Tibial artery (tissue), 4 donors: ENCODE measurements at regions not wholly inside any gene's neighbourhood (a gene's known extent, or its start where the extent isn't known, plus 50 kb on each side); places are given as distances from the start of the nearest gene placed in this dataset.

Experiments used
- DNase-seq, 2 donors: peaks; one replicate each; pipeline ENCODE4 v3.0.0-alpha.2; 2019
- H3K27ac ChIP-seq, 2 donors: fragments of 200-600 bp; sonication (generic) in 1 of 2; 1 replicate in 1 of 2; 2 replicates in 1 of 2; pipeline ENCODE4 v1.5.1; 2018 to 2019; ENCODE audit warnings: mild to moderate bottlenecking in 1 of 2
- H3K27me3 ChIP-seq, 2 donors: fragments of 200-600 bp; sonication (generic) in 1 of 2; one replicate each; pipeline versions ENCODE4 v1.5.1 to v1.6.0; 2016 to 2019
- H3K36me3 ChIP-seq, 3 donors: fragments of 200-600 bp; sonication (generic) in 2 of 3; one replicate each; pipeline ENCODE4 v1.5.1; 2016 to 2019; ENCODE audit warnings: mild to moderate bottlenecking in 2 of 3
- H3K4me1 ChIP-seq, 4 donors: fragments of 200-600 bp; sonication (generic) in 2 of 4; 1 replicate in 3 of 4; 2 replicates in 1 of 4; pipeline ENCODE4 v1.5.1; 2016 to 2019
- H3K4me3 ChIP-seq, 2 donors: fragments of 200-600 bp; sonication (generic) in 1 of 2; 1 replicate in 1 of 2; 2 replicates in 1 of 2; pipeline ENCODE4 v1.5.1; 2018 to 2019; ENCODE audit warnings: mild to moderate bottlenecking in 2 of 2
- H3K9me3 ChIP-seq, 3 donors: fragments of 200-600 bp; sonication (generic) in 1 of 3; one replicate each; pipeline ENCODE4 v1.5.1; 2016 to 2019
- intact Hi-C: fragments of 100-400 bp; cut with DNase I; formaldehyde crosslinking; loops from one replicate; pipeline ENCODE4 v1.15.0; 2023; ENCODE audit warnings: low total_unique reads
- TF ChIP-seq, protein P1 (sequence below), 2 experiments: fragments of 200-600 bp in 1 of 2; fragments of 450-650 bp in 1 of 2; IDR thresholded peaks; one replicate each; pipeline ENCODE4 v1.5.1; 2017 to 2019; ENCODE audit warnings: antibody characterized with exemption in 2 of 2, mild to moderate bottlenecking in 1 of 2, moderate library complexity in 1 of 2

DNA sequence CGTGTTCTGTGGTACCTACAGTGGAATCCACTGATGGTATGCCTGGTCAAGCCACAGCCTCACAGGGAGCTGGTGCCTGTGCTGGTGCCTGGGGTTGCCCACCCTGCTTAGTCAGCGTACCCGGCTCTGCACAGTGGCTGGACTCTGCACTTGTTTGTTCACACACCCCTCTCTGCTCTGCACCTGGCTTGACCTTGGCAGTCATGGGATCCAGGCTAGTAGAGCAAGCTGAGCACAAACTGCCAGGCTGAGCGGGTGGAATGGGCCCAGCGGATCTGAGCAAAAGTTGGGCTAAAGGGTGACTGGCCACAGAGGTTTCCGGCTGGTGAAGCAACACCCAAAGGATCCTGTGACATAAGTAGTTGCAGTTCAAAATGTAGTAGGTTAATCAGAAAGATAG, 163.5 kb downstream of the CDH19 start:
- Histone ChIP-seq H3K4me1 (no peaks in the 10 kb centered on the region), H3K36me3 (no peaks in the 10 kb centered on the region), H3K4me3 (no peak overlapping the region), H3K27ac (no peak overlapping the region), H3K9me3 (no peaks in the 10 kb centered on the region), H3K27me3 (no peaks in the 10 kb centered on the region)
- TF ChIP-seq, protein P1, sequence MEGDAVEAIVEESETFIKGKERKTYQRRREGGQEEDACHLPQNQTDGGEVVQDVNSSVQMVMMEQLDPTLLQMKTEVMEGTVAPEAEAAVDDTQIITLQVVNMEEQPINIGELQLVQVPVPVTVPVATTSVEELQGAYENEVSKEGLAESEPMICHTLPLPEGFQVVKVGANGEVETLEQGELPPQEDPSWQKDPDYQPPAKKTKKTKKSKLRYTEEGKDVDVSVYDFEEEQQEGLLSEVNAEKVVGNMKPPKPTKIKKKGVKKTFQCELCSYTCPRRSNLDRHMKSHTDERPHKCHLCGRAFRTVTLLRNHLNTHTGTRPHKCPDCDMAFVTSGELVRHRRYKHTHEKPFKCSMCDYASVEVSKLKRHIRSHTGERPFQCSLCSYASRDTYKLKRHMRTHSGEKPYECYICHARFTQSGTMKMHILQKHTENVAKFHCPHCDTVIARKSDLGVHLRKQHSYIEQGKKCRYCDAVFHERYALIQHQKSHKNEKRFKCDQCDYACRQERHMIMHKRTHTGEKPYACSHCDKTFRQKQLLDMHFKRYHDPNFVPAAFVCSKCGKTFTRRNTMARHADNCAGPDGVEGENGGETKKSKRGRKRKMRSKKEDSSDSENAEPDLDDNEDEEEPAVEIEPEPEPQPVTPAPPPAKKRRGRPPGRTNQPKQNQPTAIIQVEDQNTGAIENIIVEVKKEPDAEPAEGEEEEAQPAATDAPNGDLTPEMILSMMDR (IDR thresholded peaks at IDR 0.05): no peak
- intact Hi-C loops: no loop called here
- no peak for DNase-seq

DNA sequence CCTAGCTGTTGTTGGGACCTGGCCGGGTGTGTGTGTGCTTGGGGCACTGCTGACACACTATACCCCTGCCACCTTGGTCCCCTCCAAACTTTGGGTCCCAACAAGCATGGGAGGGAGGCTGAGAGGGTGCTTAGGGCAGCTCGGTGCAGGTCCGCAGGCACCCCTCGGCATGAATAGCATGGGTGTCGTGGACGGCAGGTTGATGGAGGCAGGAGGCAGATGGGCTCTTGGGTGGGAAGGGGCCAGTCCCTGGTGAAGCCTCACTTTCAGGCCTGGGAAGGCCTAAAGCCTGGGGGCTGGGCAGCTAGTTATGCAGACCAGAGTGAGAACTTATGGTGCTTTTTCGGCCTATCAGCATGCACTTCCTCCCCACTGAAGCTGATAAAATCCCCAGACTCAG, 164.2 kb downstream of the CDH19 start:
- Histone ChIP-seq H3K36me3 (no peaks in the 10 kb centered on the region), H3K4me1 (no peaks in the 10 kb centered on the region), H3K4me3 (no peak overlapping the region), H3K27ac (no peak overlapping the region), H3K27me3 (no peaks in the 10 kb centered on the region), H3K9me3 (no peaks in the 10 kb centered on the region)
- TF ChIP-seq, protein P1 (IDR thresholded peaks at IDR 0.05): no peak
- intact Hi-C loops: no loop called here
- DNase-seq: no peak

DNA sequence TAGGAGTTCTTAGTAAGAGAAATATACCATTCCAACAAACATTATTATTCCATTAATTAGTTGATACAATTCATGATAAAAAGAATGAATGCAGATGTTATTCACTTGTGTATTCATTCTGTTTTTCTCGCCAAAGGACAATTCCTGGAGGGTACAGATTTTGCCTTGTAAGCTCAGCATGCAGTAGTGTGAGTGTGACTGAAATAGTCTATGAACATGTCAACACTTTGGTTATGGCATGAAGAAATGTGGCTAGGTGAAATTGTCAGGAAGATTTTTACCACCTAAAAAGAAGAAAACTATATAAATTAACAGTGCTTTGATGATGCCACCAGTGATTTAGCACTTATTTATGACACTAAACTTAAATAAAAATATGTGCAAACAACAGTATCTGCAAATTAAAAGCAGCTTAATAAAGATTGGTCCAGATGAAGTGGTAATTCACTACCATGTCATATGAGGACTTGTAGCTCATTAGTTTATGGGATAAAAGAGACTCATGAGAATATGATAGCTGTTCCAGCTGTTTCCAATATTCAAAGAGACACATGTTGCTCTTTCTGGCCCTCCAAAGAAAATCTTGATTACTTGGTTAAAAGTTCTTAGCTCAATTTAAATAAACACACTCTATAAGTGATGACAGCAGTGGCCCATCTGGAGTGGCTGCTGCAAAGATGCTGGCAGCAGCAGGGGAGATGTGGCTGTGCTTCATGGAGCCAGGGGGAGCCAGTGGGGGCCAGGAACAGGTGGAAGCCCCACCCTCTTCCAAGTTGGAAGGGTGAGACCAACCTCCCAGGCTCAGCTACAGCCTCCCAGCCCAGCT, 165.0 kb downstream of the CDH19 start:
- no peak overlapping the region for H3K4me3 ChIP-seq
- no peaks in the 10 kb centered on the region for H3K36me3 ChIP-seq
- DNase-seq: no peak
- H3K27ac ChIP-seq: no peak overlapping the region
- intact Hi-C loops: no loop called here
- TF ChIP-seq, protein P1 (IDR thresholded peaks at IDR 0.05): no peak
- no peaks in the 10 kb centered on the region for H3K27me3 ChIP-seq
- no peaks in the 10 kb centered on the region for H3K4me1 ChIP-seq
- no peaks in the 10 kb centered on the region for H3K9me3 ChIP-seq

DNA sequence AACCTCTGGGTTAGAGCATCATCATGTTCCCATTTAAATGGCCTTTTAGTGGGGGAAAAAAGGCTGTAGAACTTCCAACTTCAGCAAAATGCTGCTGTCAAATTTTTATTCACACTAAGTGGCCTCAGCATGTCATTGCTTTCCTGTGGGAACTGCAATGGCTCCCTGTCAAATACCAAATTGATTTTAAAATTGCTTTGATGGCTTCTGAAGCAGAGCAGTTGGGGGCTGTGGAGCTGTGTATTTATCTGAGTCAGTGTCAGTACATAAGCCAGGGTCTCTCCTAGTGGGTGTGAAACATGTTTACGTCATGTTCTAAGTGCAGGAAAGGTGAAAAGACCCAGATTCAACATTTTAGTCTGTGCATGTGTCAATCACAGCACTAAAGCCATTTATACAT, 171.3 kb downstream of the CDH19 start:
- intact Hi-C loops: no loop called here
- H3K9me3 ChIP-seq: no peaks in the 10 kb centered on the region
- no peak overlapping the region for H3K4me3 ChIP-seq
- H3K36me3 ChIP-seq: no peaks in the 10 kb centered on the region
- H3K4me1 ChIP-seq: no peaks in the 10 kb centered on the region
- no peaks in the 10 kb centered on the region for H3K27me3 ChIP-seq
- DNase-seq: no peak
- H3K27ac ChIP-seq: no peak overlapping the region
- TF ChIP-seq, protein P1 (IDR thresholded peaks at IDR 0.05): no peak

DNA sequence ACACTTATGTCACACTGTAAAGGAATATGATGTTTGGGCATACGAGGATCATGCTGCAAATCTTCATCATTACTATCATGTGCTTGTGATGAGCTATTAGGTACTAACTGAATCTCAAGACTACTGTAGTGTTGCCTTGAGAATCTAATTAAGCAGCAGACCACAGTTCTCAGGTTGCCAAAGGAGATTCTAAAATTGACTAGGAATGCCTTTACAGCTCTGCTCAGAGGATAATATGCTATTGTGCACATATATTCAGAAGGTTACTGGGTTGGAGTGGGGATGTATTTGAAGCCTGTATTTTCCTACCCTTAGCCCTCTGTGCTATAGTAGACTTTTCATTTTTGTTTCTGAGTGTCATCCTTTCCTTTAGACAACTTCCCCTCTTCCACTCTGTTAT, 175.1 kb downstream of the CDH19 start:
- intact Hi-C loops: no loop called here
- Histone ChIP-seq H3K27me3 (no peaks in the 10 kb centered on the region), H3K36me3 (no peaks in the 10 kb centered on the region), H3K27ac (no peak overlapping the region), H3K4me1 (no peaks in the 10 kb centered on the region), H3K4me3 (no peak overlapping the region), H3K9me3 (no peaks in the 10 kb centered on the region)
- DNase-seq: no peak
- TF ChIP-seq, protein P1 (IDR thresholded peaks at IDR 0.05): no peak
